H9 (cell line): ENCODE measurements at regions not wholly inside any gene's neighbourhood (a gene's known extent, or its start where the extent isn't known, plus 50 kb on each side); places are given as distances from the start of the nearest gene placed in this dataset.
A peak's percentile ranks its signal among the peaks of the same experiment; 100 is the strongest.

Experiments used
- DNase-seq: peaks from one replicate; pipeline ENCODE4 v3.0.0-alpha.2; 2017
- H2AFZ ChIP-seq: one replicate; pipeline ENCODE4 v1.6.1; 2013; ENCODE audit warnings: mild to moderate bottlenecking, low read length, control low read depth, moderate library complexity
- H2AK5ac ChIP-seq: 2 replicates; pipeline ENCODE4 v1.6.1; 2013; ENCODE audit warnings: low read length, control low read depth, mixed read lengths; ENCODE audit not compliant: insufficient read length
- H2BK120ac ChIP-seq: one replicate; pipeline ENCODE4 v1.6.1; 2013; ENCODE audit warnings: low read depth, mild to moderate bottlenecking, low read length, control low read depth, inconsistent platforms; ENCODE audit not compliant: poor library complexity, severe bottlenecking
- H2BK12ac ChIP-seq: 2 replicates; pipeline ENCODE4 v1.6.1; 2013; ENCODE audit warnings: low read length, control low read depth, mixed read lengths, low read depth; ENCODE audit not compliant: insufficient read length
- H2BK15ac ChIP-seq: 2 replicates; pipeline ENCODE4 v1.6.1; 2013; ENCODE audit warnings: low read depth, low read length, control low read depth
- H2BK20ac ChIP-seq: one replicate; pipeline ENCODE4 v1.6.1; 2013; ENCODE audit warnings: low read depth, mild to moderate bottlenecking, low read length, control low read depth, inconsistent platforms; ENCODE audit not compliant: poor library complexity, severe bottlenecking
- H2BK5ac ChIP-seq: 2 replicates; pipeline ENCODE4 v1.6.1; 2013; ENCODE audit warnings: low read length, control low read depth, mixed read lengths; ENCODE audit not compliant: insufficient read length
- H3K14ac ChIP-seq: 2 replicates; pipeline ENCODE4 v1.6.1; 2013; ENCODE audit warnings: low read length, control low read depth; ENCODE audit not compliant: insufficient read depth
- H3K18ac ChIP-seq: 2 replicates; pipeline ENCODE4 v1.6.1; 2013; ENCODE audit warnings: low read depth, mild to moderate bottlenecking, mixed read lengths, low read length, control low read depth; ENCODE audit not compliant: insufficient read length
- H3K23ac ChIP-seq: 2 replicates; pipeline ENCODE4 v1.6.1; 2013; ENCODE audit warnings: low read length, control low read depth, mixed read lengths, low read depth; ENCODE audit not compliant: insufficient read length
- H3K23me2 ChIP-seq: 2 replicates; pipeline ENCODE4 v1.6.1; 2013; ENCODE audit warnings: low read depth, mild to moderate bottlenecking, mixed read lengths, low read length, control low read depth; ENCODE audit not compliant: insufficient read length, poor library complexity, severe bottlenecking
- H3K27ac ChIP-seq: 2 replicates; pipeline ENCODE4 v1.5.1; 2013; ENCODE audit warnings: low read length, control low read depth, mixed read lengths, low read depth; ENCODE audit not compliant: insufficient read length
- H3K27me3 ChIP-seq: 2 replicates; pipeline ENCODE4 v1.6.1; 2013; ENCODE audit warnings: low read length, control low read depth, inconsistent platforms; ENCODE audit not compliant: insufficient read depth
- H3K4ac ChIP-seq: 2 replicates; pipeline ENCODE4 v1.6.1; 2013; ENCODE audit warnings: low read depth, mild to moderate bottlenecking, control low read depth, inconsistent platforms, low read length, moderate library complexity
- H3K4me1 ChIP-seq: 2 replicates; pipeline ENCODE4 v1.6.1; 2013; ENCODE audit warnings: low read length, control low read depth, inconsistent platforms; ENCODE audit not compliant: insufficient read depth
- H3K4me2 ChIP-seq: 2 replicates; pipeline ENCODE4 v1.6.1; 2013; ENCODE audit warnings: low read length, control low read depth, mixed read lengths; ENCODE audit not compliant: insufficient read length, insufficient read depth
- H3K56ac ChIP-seq: 2 replicates; pipeline ENCODE4 v1.6.1; 2013; ENCODE audit warnings: low read depth, mild to moderate bottlenecking, mixed read lengths, low read length, control low read depth; ENCODE audit not compliant: insufficient read length
- H3K79me1 ChIP-seq: 2 replicates; pipeline ENCODE4 v1.6.1; 2013; ENCODE audit warnings: low read depth, mild to moderate bottlenecking, moderate library complexity, low read length, control low read depth, inconsistent platforms; ENCODE audit not compliant: insufficient read depth, poor library complexity, severe bottlenecking
- H3K79me2 ChIP-seq: 2 replicates; pipeline ENCODE4 v1.6.1; 2013; ENCODE audit warnings: low read length, control low read depth, inconsistent platforms; ENCODE audit not compliant: insufficient read depth
- H3K9ac ChIP-seq: 2 replicates; pipeline ENCODE4 v1.6.1; 2013; ENCODE audit warnings: low read length, control low read depth, mixed read lengths; ENCODE audit not compliant: insufficient read length; ENCODE audit errors: extremely low read depth
- H3K9me3 ChIP-seq: one replicate; pipeline ENCODE4 v1.6.1; 2013; ENCODE audit warnings: low read depth, low read length, inconsistent platforms; ENCODE audit not compliant: control insufficient read depth
- H3T11ph ChIP-seq: one replicate; pipeline ENCODE4 v1.6.1; 2013; ENCODE audit warnings: mild to moderate bottlenecking, low read length, control low read depth, inconsistent platforms
- H4K20me1 ChIP-seq: one replicate; pipeline ENCODE4 v1.6.1; 2013; ENCODE audit not compliant: control insufficient read depth, insufficient read length, insufficient read depth
- H4K5ac ChIP-seq: 2 replicates; pipeline ENCODE4 v1.6.1; 2013; ENCODE audit warnings: low read depth, mild to moderate bottlenecking, mixed read lengths, low read length, control low read depth; ENCODE audit not compliant: insufficient read length
- H4K8ac ChIP-seq: replicated peaks from 2 replicates; pipeline ENCODE4 v1.6.1; 2013; ENCODE audit warnings: low read length, control low read depth, mixed read lengths, low read depth; ENCODE audit not compliant: insufficient read length
- H4K91ac ChIP-seq: 2 replicates; pipeline ENCODE4 v1.6.1; 2013; ENCODE audit warnings: low read depth, mild to moderate bottlenecking, moderate library complexity, mixed read lengths, low read length, control low read depth; ENCODE audit not compliant: insufficient read length
- H3K27ac Mint-ChIP-seq, 3 experiments: 2 replicates in 2 of 3; 3 replicates in 1 of 3; pipeline ENCODE4 v1.8.0; 2020 to 2021; ENCODE audit warnings: mixed read lengths in 3 of 3, mild to moderate bottlenecking in 1 of 3, moderate library complexity in 1 of 3
- H3K27me3 Mint-ChIP-seq: 2 replicates; pipeline ENCODE4 v1.8.0; 2021; ENCODE audit warnings: low read depth, mild to moderate bottlenecking, moderate library complexity, mixed read lengths
- H3K36me3 Mint-ChIP-seq, 3 experiments: 2 replicates in 2 of 3; 3 replicates in 1 of 3; pipeline ENCODE4 v1.8.0; 2020 to 2021; ENCODE audit warnings: low read depth in 3 of 3, mixed read lengths in 3 of 3; ENCODE audit not compliant: insufficient read depth in 1 of 3
- H3K4me1 Mint-ChIP-seq, 2 experiments: 2 replicates each; pipeline ENCODE4 v1.8.0; 2020; ENCODE audit warnings: mixed read lengths in 2 of 2
- H3K4me3 Mint-ChIP-seq, 2 experiments: 2 replicates in 1 of 2; 3 replicates in 1 of 2; pipeline ENCODE4 v1.8.0; 2020 to 2021; ENCODE audit warnings: mild to moderate bottlenecking in 2 of 2, mixed read lengths in 2 of 2, moderate library complexity in 1 of 2
- H3K9me3 Mint-ChIP-seq, 2 experiments: 2 replicates in 1 of 2; 3 replicates in 1 of 2; pipeline ENCODE4 v1.8.0; 2020; ENCODE audit warnings: mild to moderate bottlenecking in 2 of 2, mixed read lengths in 2 of 2, moderate library complexity in 1 of 2
- WGBS: extraction: QIAGEN DNeasy Blood & Tissue Kit; methylation state at CpG from one replicate; pipeline ENCODE4 v1.1.7; 2013; ENCODE audit warnings: missing lambda C conversion rate, low lambda C conversion rate, mixed read lengths; ENCODE audit not compliant: insufficient read length; ENCODE audit errors: extremely low coverage; 5-methylcytosine and 5-hydroxymethylcytosine counted together
- TF ChIP-seq, protein P1 (sequence below): fragments of 200-600 bp; sonication (generic); conservative IDR thresholded peaks from 3 replicates; pipeline ENCODE4 v1.8.0; 2021; ENCODE audit warnings: antibody characterized with exemption, mild to moderate bottlenecking

GRCh38 chr16:87143661-87144121, 173.5 kb downstream of the C16orf95 start:
- peaks cover 0 to 17% of the 10 kb centered on the region in 2 experiments; a peak in 3 of 4 replicates for H3K4me1 Mint-ChIP-seq
- H3K36me3 Mint-ChIP-seq = peaks cover 0 to 15% (median 0%) of the 10 kb centered on the region in 3 experiments; a peak in 3 of 7 replicates
- Histone ChIP-seq H3K23me2 (no peaks in the 10 kb centered on the region), H4K91ac (no peak overlapping the region), H2AK5ac (no peak overlapping the region), H2AFZ (no peak overlapping the region), H2BK12ac (no peak overlapping the region), H3K9ac (no peak overlapping the region), H3K18ac (peak overlapping the region; percentile 21), H3K23ac (no peak overlapping the region), H4K8ac (no peak overlapping the region), H3K79me2 (no peaks in the 10 kb centered on the region), H4K20me1 (no peaks in the 10 kb centered on the region), H3K4me1 (no peaks in the 10 kb centered on the region), H3K27me3 (no peaks in the 10 kb centered on the region), H2BK120ac (no peak overlapping the region), H3K56ac (no peak overlapping the region), H2BK20ac (no peak overlapping the region), H3K4ac (no peak overlapping the region), H3T11ph (no peak overlapping the region), H4K5ac (no peak overlapping the region), H3K4me2 (no peak overlapping the region), H3K79me1 (no peaks in the 10 kb centered on the region), H2BK5ac (no peak overlapping the region), H3K27ac (no peak overlapping the region), H2BK15ac (no peak overlapping the region), H3K9me3 (no peaks in the 10 kb centered on the region), H3K14ac (no peak overlapping the region; the same call in 1 of the 2 replicates)
- no peak overlapping the region for H3K4me3 Mint-ChIP-seq
- H3K27me3 Mint-ChIP-seq = no peaks in the 10 kb centered on the region; the same call in 1 of the 2 replicates
- no peak overlapping the region for H3K27ac Mint-ChIP-seq
- peak; percentile 52 for DNase-seq
- WGBS = no CpG with 5 or more reads among the region's 15 CpGs
- TF ChIP-seq, protein P1, sequence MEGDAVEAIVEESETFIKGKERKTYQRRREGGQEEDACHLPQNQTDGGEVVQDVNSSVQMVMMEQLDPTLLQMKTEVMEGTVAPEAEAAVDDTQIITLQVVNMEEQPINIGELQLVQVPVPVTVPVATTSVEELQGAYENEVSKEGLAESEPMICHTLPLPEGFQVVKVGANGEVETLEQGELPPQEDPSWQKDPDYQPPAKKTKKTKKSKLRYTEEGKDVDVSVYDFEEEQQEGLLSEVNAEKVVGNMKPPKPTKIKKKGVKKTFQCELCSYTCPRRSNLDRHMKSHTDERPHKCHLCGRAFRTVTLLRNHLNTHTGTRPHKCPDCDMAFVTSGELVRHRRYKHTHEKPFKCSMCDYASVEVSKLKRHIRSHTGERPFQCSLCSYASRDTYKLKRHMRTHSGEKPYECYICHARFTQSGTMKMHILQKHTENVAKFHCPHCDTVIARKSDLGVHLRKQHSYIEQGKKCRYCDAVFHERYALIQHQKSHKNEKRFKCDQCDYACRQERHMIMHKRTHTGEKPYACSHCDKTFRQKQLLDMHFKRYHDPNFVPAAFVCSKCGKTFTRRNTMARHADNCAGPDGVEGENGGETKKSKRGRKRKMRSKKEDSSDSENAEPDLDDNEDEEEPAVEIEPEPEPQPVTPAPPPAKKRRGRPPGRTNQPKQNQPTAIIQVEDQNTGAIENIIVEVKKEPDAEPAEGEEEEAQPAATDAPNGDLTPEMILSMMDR = no peak
- H3K9me3 Mint-ChIP-seq = peaks cover 5 to 10% of the 10 kb centered on the region in 2 experiments
